GM18505 (cell line): ENCODE measurements at regions not wholly inside any gene's neighbourhood (a gene's known extent, or its start where the extent isn't known, plus 50 kb on each side); places are given as distances from the start of the nearest gene placed in this dataset.

Experiments used
- ATAC-seq: cut with Tn5 transposase; IDR thresholded peaks from one replicate; pipeline ENCODE4 v1.9.1; 2021; ENCODE audit not compliant: unreplicated experiment
- POLR2A ChIP-seq: IDR thresholded peaks from 4 replicates; pipeline ENCODE4 v1.6.1; 2011; ENCODE audit warnings: borderline replicate concordance; ENCODE audit not compliant: insufficient read depth, insufficient read length; ENCODE audit errors: extremely low read depth

DNA sequence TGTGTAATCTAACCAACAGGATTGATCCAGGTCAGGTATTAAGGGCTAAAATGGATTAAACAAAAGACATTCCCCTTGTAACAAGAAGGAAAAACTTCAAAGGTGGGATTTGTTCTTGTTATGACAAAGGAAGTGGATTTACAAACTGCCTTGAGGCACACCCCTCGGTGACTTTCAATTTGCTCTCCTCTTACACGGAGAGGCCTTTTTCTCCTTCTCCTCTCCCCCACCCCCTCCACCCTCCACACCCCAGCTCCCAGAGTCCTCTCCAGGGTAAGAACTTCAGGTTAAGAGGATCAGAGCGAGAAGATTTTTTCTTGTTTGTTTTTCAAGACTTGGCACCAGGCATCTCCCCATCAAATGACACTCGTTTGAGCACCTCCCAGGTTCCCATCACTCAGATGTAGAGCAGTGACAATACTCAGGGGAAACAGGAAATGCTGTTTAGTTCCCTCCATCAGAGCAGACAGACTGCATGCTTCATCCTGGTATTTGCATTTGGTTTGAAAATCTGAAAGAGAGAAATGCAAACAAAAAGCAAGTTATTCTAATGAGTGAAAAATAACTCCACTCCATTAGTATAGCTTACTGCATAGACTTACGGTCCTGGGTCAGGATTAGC, 77.6 kb upstream of the TMEM260 start:
- TF ChIP-seq POLR2A: no peak
- ATAC-seq: no peak

DNA sequence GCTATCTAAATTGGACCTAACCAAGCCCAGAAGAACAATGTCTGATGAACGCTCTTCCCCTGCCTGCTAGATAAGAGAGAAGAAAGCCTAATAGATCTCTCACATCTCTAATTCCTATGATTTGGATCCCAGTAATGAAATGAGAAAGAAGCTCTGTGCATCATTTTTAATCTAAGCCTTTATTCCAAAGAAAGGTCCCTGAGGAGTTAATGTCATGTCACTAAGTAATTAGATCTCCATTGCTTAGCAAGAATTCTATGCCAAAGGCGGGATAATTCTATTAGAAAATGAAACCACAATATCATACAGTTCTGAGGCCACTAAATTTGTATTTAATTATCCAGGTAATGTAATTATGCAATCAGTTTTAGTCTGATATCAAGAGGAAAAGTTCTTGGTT, 74.2 kb upstream of the TMEM260 start:
- no peak for TF ChIP-seq POLR2A
- no peak for ATAC-seq

DNA sequence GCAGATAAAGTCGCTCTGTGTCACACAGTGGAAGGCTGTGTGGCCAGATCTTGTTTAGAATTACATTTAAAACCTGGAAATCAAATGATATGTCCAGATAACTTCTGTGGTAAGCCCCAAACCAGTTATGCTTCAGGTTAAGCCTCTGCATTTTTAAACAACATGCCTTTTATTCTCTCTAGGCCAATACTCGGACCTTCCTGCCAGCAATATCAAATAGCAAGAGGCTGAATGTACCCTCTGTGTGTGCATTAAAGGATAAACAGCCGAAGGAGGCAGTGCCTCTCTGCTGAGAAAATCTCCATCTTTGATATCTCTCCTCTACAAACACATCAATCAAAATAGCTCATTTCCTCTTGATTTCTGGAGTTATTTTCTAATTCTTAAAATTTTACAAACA, 67.1 kb upstream of the TMEM260 start:
- ATAC-seq: no peak
- TF ChIP-seq POLR2A: no peak

DNA sequence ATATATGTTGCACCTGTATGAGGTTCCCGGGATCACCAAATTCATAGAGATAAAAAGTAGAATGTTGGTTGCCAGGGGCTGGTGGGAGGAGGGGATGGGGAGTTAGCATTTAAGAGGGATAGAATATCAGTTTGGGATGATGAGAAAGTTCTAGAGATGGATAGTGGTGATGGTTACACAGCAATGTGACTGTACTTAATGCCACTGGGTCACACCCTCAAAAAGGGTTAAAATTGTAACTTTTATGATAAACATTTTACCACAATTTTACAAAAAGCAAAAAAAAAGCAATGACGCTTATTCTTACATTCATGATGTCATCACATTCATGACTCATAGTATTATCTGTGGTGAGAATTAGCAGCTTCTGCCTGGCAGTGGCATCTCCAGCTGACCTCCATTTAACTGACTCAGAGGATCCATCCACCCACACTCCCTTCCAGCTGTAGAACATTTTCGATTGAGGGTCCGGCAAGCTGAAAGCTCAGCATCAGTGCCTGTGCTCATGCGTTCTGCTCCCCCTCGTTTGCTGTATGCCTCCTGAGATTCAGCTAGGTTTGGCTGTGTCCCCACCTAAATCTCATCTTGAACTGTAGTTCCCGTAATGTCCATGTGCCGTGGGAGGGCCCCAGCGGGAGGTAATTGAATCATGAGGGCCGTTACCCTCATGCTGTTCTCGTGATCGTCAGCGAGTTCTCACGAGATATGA, 64.8 kb upstream of the TMEM260 start:
- ATAC-seq: no peak
- TF ChIP-seq POLR2A: no peak

DNA sequence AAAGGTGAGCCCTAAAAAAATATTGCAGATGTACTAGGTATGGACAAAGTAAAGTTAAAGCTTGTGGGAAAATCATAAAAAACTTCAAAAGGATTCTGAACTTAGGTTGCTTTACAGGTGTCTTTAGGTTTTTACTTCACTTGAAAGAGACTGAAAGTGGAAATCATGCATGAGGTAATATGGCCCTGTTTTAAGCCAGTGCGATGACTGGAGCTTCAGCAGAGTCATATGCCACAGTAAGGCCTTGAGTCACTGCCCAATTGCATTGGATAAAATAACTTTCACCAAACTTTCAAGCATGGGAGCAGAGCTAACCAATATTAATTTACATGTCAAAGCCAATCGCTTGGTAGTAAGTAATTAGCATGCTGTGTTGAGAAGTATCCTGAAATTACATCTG, 63.9 kb upstream of the TMEM260 start:
- no peak for ATAC-seq
- no peak for TF ChIP-seq POLR2A

DNA sequence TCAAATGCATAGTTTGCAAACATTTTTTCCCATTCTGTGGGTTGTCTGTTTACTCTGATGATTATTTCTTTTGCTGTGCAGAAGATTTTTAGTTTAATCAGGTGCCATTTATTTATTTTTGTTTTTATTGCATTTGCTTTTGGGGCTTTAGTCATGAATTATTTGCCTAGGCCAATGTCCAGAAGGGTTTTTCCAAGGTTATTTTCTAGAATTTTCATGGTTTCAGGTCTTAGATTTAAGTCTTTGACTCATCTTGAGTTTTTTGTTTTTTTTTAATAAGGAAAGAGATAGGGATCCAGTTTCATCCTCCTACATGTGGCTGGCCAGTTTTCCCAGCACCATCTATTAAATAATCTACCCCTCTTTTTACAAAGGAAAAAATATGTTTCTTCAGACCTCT, 57.2 kb upstream of the TMEM260 start:
- no peak for TF ChIP-seq POLR2A
- no peak for ATAC-seq

DNA sequence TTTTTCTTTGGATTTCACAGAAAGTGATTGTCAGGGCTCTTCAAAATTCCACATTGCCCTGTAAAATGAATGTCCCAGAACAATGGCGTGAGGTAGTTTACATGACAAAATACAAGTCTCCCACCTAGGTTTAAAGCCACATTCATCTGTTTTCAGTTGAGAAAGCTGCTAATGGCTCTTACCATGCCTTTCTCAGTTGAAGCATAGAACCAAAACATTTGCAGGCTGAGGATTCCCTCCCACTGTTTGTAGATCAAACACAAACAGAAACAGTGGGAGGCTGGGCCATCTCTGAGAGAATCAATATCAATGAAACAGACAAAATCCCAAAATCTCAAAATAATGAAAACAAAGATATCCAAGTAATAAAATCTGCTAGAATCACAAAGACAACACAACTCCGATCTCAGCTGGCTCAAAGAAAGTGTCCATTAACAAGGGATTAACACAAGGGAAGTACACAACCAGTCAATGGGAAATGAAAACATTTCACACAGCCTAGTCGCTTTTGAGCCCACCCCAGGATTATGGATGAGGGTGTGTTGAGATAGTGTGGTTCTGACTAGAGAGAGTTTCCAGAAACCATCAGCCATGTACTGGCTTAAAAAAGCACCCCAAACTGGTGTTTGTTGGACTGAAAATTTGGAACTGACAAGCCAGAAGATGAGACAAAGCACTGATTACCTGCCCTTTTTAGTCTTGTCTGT, 54.5 kb upstream of the TMEM260 start:
- no peak for ATAC-seq
- TF ChIP-seq POLR2A: no peak

DNA sequence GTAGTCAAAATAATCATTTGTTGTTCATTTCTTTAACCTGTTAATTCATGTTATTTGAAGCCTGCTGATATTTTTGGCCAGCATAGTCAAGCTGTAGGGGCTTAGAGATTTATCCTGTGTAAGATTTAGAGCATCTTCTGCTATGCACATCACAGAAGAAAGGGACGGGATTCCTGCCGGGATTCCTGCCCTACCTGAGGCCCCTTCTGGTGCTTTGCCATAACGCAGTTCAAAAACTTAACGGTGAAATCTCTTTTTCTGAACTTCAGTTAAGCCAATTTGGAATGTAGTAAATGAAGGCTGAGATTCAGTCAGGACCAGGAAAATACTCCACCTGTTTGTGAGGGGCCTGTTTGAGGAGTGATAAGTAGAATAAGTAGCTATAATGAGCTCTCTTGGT, 50.7 kb upstream of the TMEM260 start:
- ATAC-seq: no peak
- TF ChIP-seq POLR2A: no peak
